ENCODE measurements at regions not wholly inside any gene's neighbourhood (a gene's known extent, or its start where the extent isn't known, plus 50 kb on each side); places are given as distances from the start of the nearest gene placed in this dataset.

- TF ChIP-seq CTCF (IDR thresholded peaks at IDR 0.05): no peak
- DNase-seq (no peak), ATAC-seq (no peak)
- intact Hi-C loops (cut with micrococcal nuclease): no loop called here
- Mint-ChIP-seq H3K27me3 (peaks cover 5% of the 10 kb centered on the region), H3K36me3 (ENCODE audit: low read depth) (no peaks in the 10 kb centered on the region), H3K4me1 (ENCODE audit: low read depth) (no peaks in the 10 kb centered on the region), H3K9me3 (no peaks in the 10 kb centered on the region), H3K27ac (no peak overlapping the region), H3K4me3 (no peak overlapping the region)
- POLR2A ChIA-PET: no interaction called here
- CTCF ChIA-PET: no interaction called here
Measured at GRCh38 chr13:111541345-111541744, 220.9 kb downstream of the TEX29 start.

GRCh38 chr13:111541752-111542529 lies 221.5 kb downstream of the TEX29 start:
- DNase-seq (no peak), ATAC-seq (no peak)
- POLR2A ChIA-PET: no interaction called here
- Mint-ChIP-seq H3K4me1 (ENCODE audit: low read depth) (no peaks in the 10 kb centered on the region), H3K27me3 (peaks cover 4% of the 10 kb centered on the region), H3K27ac (no peak overlapping the region), H3K36me3 (ENCODE audit: low read depth) (no peaks in the 10 kb centered on the region), H3K9me3 (no peaks in the 10 kb centered on the region), H3K4me3 (no peak overlapping the region)
- CTCF ChIA-PET: no interaction called here
- no peak for TF ChIP-seq CTCF (IDR thresholded peaks at IDR 0.05)
- intact Hi-C loops (cut with micrococcal nuclease): no loop called here

GRCh38 chr13:111542530-111543341 lies 222.3 kb downstream of the TEX29 start:
- Mint-ChIP-seq H3K9me3 (no peaks in the 10 kb centered on the region), H3K4me1 (ENCODE audit: low read depth) (no peaks in the 10 kb centered on the region), H3K27me3 (peaks cover 2% of the 10 kb centered on the region), H3K27ac (no peak overlapping the region), H3K4me3 (no peak overlapping the region), H3K36me3 (ENCODE audit: low read depth) (no peaks in the 10 kb centered on the region)
- TF ChIP-seq CTCF (IDR thresholded peaks at IDR 0.05): no peak
- POLR2A ChIA-PET: no interaction called here
- intact Hi-C loops (cut with micrococcal nuclease): no loop called here
- CTCF ChIA-PET: no interaction called here
- ATAC-seq: no peak
- no peak for DNase-seq

GRCh38 chr13:111546921-111547675 lies 226.7 kb downstream of the TEX29 start:
- Mint-ChIP-seq H3K9me3 (no peaks in the 10 kb centered on the region), H3K27ac (no peak overlapping the region), H3K4me3 (no peak overlapping the region), H3K36me3 (ENCODE audit: low read depth) (no peaks in the 10 kb centered on the region), H3K4me1 (ENCODE audit: low read depth) (no peaks in the 10 kb centered on the region), H3K27me3 (peaks cover 1% of the 10 kb centered on the region)
- DNase-seq (no peak), ATAC-seq (no peak)
- ChIA-PET POLR2A (no interaction called here), CTCF (no interaction called here)
- intact Hi-C loops (cut with micrococcal nuclease): no loop called here
- TF ChIP-seq CTCF (IDR thresholded peaks at IDR 0.05): no peak
